Suprapubic skin (tissue), 3 donors: ENCODE measurements at regions not wholly inside any gene's neighbourhood (a gene's known extent, or its start where the extent isn't known, plus 50 kb on each side); places are given as distances from the start of the nearest gene placed in this dataset.

ENCODE experiments used
- CTCF ChIP-seq, 2 donors: fragments of 200-600 bp in 1 of 2; fragments of 450-650 bp in 1 of 2; sonication (generic) in 1 of 2; IDR thresholded peaks; one replicate each; pipeline ENCODE4 v1.5.1; 2016 to 2019; ENCODE audit warnings: antibody characterized with exemption in 2 of 2, mild to moderate bottlenecking in 1 of 2, moderate library complexity in 1 of 2
- EP300 ChIP-seq: sonication (generic); formaldehyde crosslinking; IDR thresholded peaks from one replicate; pipeline ENCODE4 v1.6.1; 2017; ENCODE audit warnings: antibody characterized with exemption
- POLR2A ChIP-seq, 2 donors: fragments of 450-650 bp; IDR thresholded peaks; one replicate each; pipeline ENCODE4 v1.6.1; 2017; ENCODE audit warnings: antibody characterized with exemption in 2 of 2, mild to moderate bottlenecking in 2 of 2, moderate library complexity in 2 of 2

GRCh38 chr15:59830098-59830497, 141.0 kb upstream of the BNIP2 start:
- TF ChIP-seq EP300 (no peak), CTCF (IDR thresholded peaks at IDR 0.05) (no peak), POLR2A (IDR thresholded peaks at IDR 0.05) (no peak)
